H1 (cell line): ENCODE measurements at regions not wholly inside any gene's neighbourhood (a gene's known extent, or its start where the extent isn't known, plus 50 kb on each side); places are given as distances from the start of the nearest gene placed in this dataset.

ENCODE experiments used
- RFX5 ChIP-seq: IDR thresholded peaks from 2 replicates; pipeline ENCODE4 v1.6.1; 2011; ENCODE audit warnings: low read depth, low read length, improper control_type of control experiment, borderline replicate concordance

GRCh38 chr4:4641661-4642495, 100.0 kb upstream of the STX18 start (continued):
- TF ChIP-seq RFX5 = no peak
